Chondrocyte (in vitro differentiated cells): ENCODE measurements at regions not wholly inside any gene's neighbourhood (a gene's known extent, or its start where the extent isn't known, plus 50 kb on each side); places are given as distances from the start of the nearest gene placed in this dataset.

Source experiments
- DNase-seq: peaks from one replicate; pipeline ENCODE4 v3.0.0; 2021; ENCODE audit warnings: mixed read lengths, low spot score
- H3K27ac Mint-ChIP-seq: one replicate; pipeline ENCODE4 v1.8.0; 2021; ENCODE audit warnings: mild to moderate bottlenecking, moderate library complexity, mixed read lengths; ENCODE audit not compliant: unreplicated experiment
- H3K27me3 Mint-ChIP-seq: 2 replicates; pipeline ENCODE4 v1.8.0; 2021; ENCODE audit warnings: low read depth, mixed read lengths
- H3K36me3 Mint-ChIP-seq: 2 replicates; pipeline ENCODE4 v1.8.0; 2021; ENCODE audit warnings: low read depth, mixed read lengths
- H3K4me1 Mint-ChIP-seq: 2 replicates; pipeline ENCODE4 v1.8.0; 2021; ENCODE audit warnings: low read depth, mild to moderate bottlenecking, mixed read lengths
- H3K4me3 Mint-ChIP-seq: one replicate; pipeline ENCODE4 v1.8.0; 2021; ENCODE audit warnings: mild to moderate bottlenecking, moderate library complexity, mixed read lengths; ENCODE audit not compliant: unreplicated experiment
- H3K9me3 Mint-ChIP-seq: 2 replicates; pipeline ENCODE4 v1.8.0; 2021; ENCODE audit warnings: low read depth, mixed read lengths
- TF ChIP-seq, protein P1 (sequence below): fragments of 200-600 bp; sonication (generic); IDR thresholded peaks from 2 replicates; pipeline ENCODE4 v1.5.0; 2021; ENCODE audit warnings: antibody characterized with exemption, mild to moderate bottlenecking, moderate library complexity

DNA sequence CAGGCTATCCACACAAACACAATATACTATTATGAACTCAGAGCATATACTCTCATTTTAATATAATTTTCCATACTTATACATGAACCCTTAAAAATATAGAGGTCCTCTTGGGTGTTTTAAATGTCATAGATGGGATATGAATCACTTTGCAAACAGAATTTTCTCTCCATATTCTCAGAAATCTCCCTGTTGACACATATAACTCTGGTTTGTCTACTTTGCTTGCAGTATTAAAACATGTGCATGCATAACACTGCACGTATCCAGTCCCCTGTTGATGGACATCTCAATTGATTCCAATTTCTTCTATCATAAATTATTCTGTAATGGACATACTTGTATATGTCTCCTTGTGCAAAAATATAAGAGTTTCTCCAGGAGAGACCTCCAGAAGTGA lies 417.5 kb upstream of the TBX3 start:
- DNase-seq, result no peak
- H3K27me3 Mint-ChIP-seq, result peaks cover 3% of the 10 kb centered on the region
- peaks cover 4% of the 10 kb centered on the region for H3K4me1 Mint-ChIP-seq
- H3K36me3 Mint-ChIP-seq, result no peaks in the 10 kb centered on the region
- TF ChIP-seq, protein P1, sequence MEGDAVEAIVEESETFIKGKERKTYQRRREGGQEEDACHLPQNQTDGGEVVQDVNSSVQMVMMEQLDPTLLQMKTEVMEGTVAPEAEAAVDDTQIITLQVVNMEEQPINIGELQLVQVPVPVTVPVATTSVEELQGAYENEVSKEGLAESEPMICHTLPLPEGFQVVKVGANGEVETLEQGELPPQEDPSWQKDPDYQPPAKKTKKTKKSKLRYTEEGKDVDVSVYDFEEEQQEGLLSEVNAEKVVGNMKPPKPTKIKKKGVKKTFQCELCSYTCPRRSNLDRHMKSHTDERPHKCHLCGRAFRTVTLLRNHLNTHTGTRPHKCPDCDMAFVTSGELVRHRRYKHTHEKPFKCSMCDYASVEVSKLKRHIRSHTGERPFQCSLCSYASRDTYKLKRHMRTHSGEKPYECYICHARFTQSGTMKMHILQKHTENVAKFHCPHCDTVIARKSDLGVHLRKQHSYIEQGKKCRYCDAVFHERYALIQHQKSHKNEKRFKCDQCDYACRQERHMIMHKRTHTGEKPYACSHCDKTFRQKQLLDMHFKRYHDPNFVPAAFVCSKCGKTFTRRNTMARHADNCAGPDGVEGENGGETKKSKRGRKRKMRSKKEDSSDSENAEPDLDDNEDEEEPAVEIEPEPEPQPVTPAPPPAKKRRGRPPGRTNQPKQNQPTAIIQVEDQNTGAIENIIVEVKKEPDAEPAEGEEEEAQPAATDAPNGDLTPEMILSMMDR, result no peak
- peaks cover 5% of the 10 kb centered on the region for H3K9me3 Mint-ChIP-seq
- no peak overlapping the region for H3K27ac Mint-ChIP-seq
- no peak overlapping the region for H3K4me3 Mint-ChIP-seq

DNA sequence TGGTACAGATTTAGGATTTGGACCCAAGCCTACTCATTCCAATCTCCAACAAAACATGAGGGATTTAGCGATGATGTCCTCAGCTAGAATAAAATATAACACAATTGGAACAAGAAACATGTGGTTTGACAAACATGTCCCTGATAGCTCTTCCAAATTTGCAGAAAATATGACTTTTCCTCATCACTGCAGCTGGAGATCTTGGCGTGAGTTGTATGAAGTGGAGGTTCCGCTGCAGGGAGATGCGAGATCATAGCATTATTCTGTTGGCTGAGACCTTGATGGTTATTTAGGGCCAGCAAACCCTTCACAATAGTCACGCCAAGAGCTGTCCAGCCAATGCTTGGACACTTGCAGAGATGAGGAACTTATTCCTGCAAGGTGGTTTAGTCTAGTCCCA lies 413.4 kb upstream of the TBX3 start:
- Mint-ChIP-seq H3K4me1 (no peaks in the 10 kb centered on the region), H3K36me3 (no peaks in the 10 kb centered on the region), H3K4me3 (no peak overlapping the region), H3K9me3 (peaks cover 5% of the 10 kb centered on the region), H3K27me3 (peaks cover 1% of the 10 kb centered on the region), H3K27ac (no peak overlapping the region)
- TF ChIP-seq, protein P1, result no peak
- DNase-seq, result no peak

DNA sequence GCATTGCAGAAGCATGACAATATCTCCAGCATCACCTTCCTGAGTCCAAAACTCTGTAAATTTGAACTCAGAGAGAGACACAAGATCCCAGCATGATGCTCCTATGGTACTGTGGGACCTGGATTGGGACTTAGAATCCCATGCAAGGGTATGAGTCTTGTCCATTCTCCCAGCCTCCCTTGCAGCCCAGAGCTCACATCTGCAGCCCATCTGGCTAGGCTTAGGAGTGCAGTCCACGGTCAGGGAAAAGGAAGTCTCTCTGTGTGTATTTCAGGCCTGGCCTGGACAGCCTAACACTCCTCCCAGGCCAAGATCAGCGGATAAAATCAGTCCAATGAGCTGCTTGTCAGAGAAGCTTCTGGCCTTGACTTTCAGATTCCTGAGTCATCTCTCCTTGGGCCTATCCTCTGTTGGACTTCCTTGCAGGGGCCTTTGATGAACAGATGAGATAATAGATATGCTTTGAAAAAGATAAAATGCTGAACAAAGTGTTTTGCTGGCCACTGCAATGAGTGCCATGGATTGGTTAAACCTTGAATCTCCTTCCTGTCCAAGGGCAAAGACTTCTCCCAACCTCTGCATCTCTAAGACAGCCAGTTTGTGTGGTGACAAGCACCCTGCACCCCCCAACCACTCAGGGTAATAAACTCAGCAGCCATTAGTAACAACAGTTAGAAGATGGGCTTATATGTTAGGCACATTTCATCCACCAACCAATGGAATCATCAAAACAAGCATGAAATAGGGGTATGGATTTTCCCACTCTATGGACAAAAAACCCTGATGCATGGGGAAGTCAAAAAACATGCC lies 412.8 kb upstream of the TBX3 start:
- Mint-ChIP-seq H3K4me3 (no peak overlapping the region), H3K36me3 (no peaks in the 10 kb centered on the region), H3K4me1 (no peaks in the 10 kb centered on the region), H3K9me3 (peaks cover 5% of the 10 kb centered on the region), H3K27me3 (no peaks in the 10 kb centered on the region), H3K27ac (no peak overlapping the region)
- TF ChIP-seq, protein P1, result no peak
- no peak for DNase-seq

DNA sequence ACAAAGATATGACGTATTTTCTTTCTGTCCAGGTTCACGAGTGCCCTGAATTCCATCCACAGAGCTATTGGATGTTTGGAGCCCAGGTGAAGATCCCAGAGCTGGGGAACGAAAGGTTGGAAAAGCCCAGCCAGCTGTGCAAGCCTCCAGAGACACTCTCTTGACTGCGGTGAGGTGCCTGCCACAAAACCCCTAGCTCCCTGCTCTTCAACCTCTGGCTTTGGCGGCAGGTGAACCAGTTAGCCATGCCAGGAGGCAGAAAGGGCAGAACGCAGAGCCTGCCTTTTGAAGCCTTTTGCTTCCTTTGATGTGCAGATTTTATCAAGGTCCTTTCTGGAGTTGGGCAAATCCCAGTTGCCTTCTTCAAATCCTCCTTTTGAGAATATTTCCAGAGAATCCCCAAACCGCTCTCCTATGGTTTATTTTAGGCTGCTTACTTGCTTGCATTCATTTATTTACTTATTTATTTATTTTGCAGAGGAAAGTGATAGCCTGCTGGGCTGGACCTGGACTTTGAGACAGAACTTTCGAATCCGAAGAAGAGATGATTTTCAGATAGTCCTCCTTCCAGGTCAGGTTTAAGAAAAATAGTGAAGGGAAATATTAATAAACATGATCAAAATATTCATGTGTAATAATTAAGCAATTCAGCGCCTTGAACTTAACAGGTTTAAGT lies 411.2 kb upstream of the TBX3 start:
- no peak overlapping the region for H3K4me3 Mint-ChIP-seq
- no peaks in the 10 kb centered on the region for H3K4me1 Mint-ChIP-seq
- no peak overlapping the region for H3K27ac Mint-ChIP-seq
- peaks cover 5% of the 10 kb centered on the region for H3K9me3 Mint-ChIP-seq
- H3K36me3 Mint-ChIP-seq, result no peaks in the 10 kb centered on the region
- TF ChIP-seq, protein P1, result no peak
- DNase-seq, result no peak
- no peaks in the 10 kb centered on the region for H3K27me3 Mint-ChIP-seq

DNA sequence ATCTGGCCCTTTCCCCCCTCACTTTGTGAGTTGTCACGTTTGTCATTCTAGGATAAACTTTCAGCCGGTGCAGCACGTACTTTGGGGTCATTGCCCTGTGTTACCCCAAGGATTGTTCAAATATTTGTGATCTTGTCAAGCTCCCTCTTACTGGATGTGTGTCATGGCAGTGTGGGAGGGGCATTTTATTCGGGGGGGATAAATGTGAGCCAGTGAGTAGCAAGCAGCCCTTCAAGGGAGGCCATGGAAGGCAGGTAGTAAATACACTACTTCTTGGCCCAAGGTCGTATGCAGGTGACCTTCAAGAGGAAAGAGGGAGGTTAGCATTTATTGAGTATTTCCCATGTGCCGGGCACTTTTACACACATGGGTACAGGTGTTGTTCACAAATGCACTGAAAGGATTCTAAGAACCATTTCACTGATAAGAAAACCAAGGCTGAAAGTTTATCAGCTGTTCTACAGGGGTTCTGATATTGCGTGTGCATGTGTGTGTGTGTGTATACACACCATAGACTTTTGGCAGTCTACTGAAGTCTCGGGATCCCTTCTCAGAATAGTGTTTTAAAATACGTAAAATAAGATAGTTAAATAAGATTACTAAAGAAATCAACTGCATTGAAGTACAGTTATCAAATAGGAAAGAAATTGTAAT lies 410.3 kb upstream of the TBX3 start:
- Mint-ChIP-seq H3K27ac (no peak overlapping the region), H3K4me1 (no peaks in the 10 kb centered on the region), H3K4me3 (no peak overlapping the region), H3K9me3 (peaks cover 5% of the 10 kb centered on the region), H3K27me3 (no peaks in the 10 kb centered on the region), H3K36me3 (no peaks in the 10 kb centered on the region)
- DNase-seq, result no peak
- TF ChIP-seq, protein P1, result no peak
